Transverse colon (tissue), 3 donors: ENCODE measurements at regions not wholly inside any gene's neighbourhood (a gene's known extent, or its start where the extent isn't known, plus 50 kb on each side); places are given as distances from the start of the nearest gene placed in this dataset.

Experiments used
- EP300 ChIP-seq: sonication (generic); formaldehyde crosslinking; IDR thresholded peaks from one replicate; pipeline ENCODE4 v1.6.1; 2017; ENCODE audit warnings: antibody characterized with exemption, low read depth
- TF ChIP-seq, protein P1 (sequence below), 5 experiments: fragments of 200-600 bp in 3 of 5; fragments of 450-650 bp in 2 of 5; sonication (generic) in 3 of 5; IDR thresholded peaks; 1 replicate in 2 of 5; 2 replicates in 3 of 5; pipeline ENCODE4 v1.5.1; 2016 to 2017; ENCODE audit warnings: antibody characterized with exemption in 5 of 5, inconsistent platforms in 3 of 5, mild to moderate bottlenecking in 2 of 5, moderate library complexity in 1 of 5

DNA sequence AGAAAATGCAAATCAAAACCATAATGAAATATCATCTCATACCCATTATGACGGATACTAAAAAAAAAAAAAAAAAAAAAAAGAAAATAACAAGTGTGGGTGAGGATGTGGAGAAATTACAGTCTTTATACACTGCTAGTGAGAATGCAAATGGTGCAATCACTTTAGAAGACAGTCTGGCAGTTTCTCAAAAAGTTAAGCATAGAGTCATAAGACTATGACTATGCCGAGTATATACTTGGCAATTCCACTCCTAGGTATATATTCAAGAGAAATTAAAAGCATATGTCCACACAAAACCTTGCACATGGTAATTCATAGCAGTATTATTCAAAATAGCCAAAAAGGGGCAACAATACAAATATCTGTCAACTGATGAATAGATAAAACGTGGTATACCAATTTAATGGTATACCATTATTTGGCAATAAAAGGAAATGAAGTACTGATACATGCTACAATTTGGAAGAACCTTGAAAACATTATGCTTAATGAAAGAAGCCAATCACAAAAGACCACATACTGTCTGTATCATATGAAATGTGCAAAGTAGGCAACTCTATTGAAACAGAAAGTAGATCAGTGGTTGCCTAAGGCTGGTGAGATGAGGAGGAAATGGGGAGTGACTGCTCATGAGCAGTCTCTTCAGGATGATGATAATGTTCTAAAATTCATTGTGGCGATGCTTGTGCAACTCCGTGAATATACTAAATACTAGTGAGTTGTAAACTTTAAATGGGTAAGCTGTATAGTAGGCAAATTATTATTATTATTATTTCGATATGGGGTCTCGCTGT is 90.1 kb upstream of the NANOS1 start:
- no peak for TF ChIP-seq EP300
- TF ChIP-seq, protein P1, sequence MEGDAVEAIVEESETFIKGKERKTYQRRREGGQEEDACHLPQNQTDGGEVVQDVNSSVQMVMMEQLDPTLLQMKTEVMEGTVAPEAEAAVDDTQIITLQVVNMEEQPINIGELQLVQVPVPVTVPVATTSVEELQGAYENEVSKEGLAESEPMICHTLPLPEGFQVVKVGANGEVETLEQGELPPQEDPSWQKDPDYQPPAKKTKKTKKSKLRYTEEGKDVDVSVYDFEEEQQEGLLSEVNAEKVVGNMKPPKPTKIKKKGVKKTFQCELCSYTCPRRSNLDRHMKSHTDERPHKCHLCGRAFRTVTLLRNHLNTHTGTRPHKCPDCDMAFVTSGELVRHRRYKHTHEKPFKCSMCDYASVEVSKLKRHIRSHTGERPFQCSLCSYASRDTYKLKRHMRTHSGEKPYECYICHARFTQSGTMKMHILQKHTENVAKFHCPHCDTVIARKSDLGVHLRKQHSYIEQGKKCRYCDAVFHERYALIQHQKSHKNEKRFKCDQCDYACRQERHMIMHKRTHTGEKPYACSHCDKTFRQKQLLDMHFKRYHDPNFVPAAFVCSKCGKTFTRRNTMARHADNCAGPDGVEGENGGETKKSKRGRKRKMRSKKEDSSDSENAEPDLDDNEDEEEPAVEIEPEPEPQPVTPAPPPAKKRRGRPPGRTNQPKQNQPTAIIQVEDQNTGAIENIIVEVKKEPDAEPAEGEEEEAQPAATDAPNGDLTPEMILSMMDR (IDR thresholded peaks at IDR 0.05) = no peak
